ENCODE measurements at regions not wholly inside any gene's neighbourhood (a gene's known extent, or its start where the extent isn't known, plus 50 kb on each side); places are given as distances from the start of the nearest gene placed in this dataset.

- no peak for DNase-seq (ENCODE audit: low spot score)
These were observed 93.5 kb upstream of the SPATS2L start for GRCh38 chr2:200212862-200213425.

GRCh38 chr2:200216310-200216709, 90.2 kb upstream of the SPATS2L start:
- no peak for DNase-seq (ENCODE audit: low spot score)

GRCh38 chr2:200217320-200217719, 89.2 kb upstream of the SPATS2L start:
- DNase-seq (ENCODE audit: low spot score), result no peak

GRCh38 chr2:200218645-200219044, 87.8 kb upstream of the SPATS2L start:
- no peak for DNase-seq (ENCODE audit: low spot score)

GRCh38 chr2:200219309-200220113, 87.0 kb upstream of the SPATS2L start:
- no peak for DNase-seq (ENCODE audit: low spot score)

GRCh38 chr2:200220251-200220650, 86.2 kb upstream of the SPATS2L start:
- no peak for DNase-seq (ENCODE audit: low spot score)

GRCh38 chr2:200221055-200221955, 85.2 kb upstream of the SPATS2L start:
- no peak for DNase-seq (ENCODE audit: low spot score)

- DNase-seq (ENCODE audit: low spot score), result no peak
These were observed 83.7 kb upstream of the SPATS2L start for GRCh38 chr2:200222791-200223190.

GRCh38 chr2:200223205-200223784, 83.2 kb upstream of the SPATS2L start:
- no peak for DNase-seq (ENCODE audit: low spot score)

GRCh38 chr2:200225951-200226350, 80.5 kb upstream of the SPATS2L start:
- no peak for DNase-seq (ENCODE audit: low spot score)

GRCh38 chr2:200226451-200227426, 79.8 kb upstream of the SPATS2L start:
- no peak for DNase-seq (ENCODE audit: low spot score)

- DNase-seq (ENCODE audit: low spot score), result no peak
These were observed 75.8 kb upstream of the SPATS2L start for GRCh38 chr2:200230716-200231115.

GRCh38 chr2:200235533-200235932, 71.0 kb upstream of the SPATS2L start:
- DNase-seq (ENCODE audit: low spot score), result no peak

GRCh38 chr2:200239216-200239615, 67.3 kb upstream of the SPATS2L start:
- no peak for DNase-seq (ENCODE audit: low spot score)

GRCh38 chr2:200242570-200242969, 63.9 kb upstream of the SPATS2L start:
- no peak for DNase-seq (ENCODE audit: low spot score)

- DNase-seq (ENCODE audit: low spot score), result no peak
These were observed 63.1 kb upstream of the SPATS2L start for GRCh38 chr2:200243441-200243840.

GRCh38 chr2:200244111-200244510, 62.4 kb upstream of the SPATS2L start:
- DNase-seq (ENCODE audit: low spot score), result no peak

GRCh38 chr2:200247494-200247893, 59.0 kb upstream of the SPATS2L start:
- no peak for DNase-seq (ENCODE audit: low spot score)

GRCh38 chr2:200252265-200253067, 54.0 kb upstream of the SPATS2L start:
- DNase-seq (ENCODE audit: low spot score), result no peak

- no peak for DNase-seq (ENCODE audit: low spot score)
These were observed 52.9 kb upstream of the SPATS2L start for GRCh38 chr2:200253639-200254038.
